Upper lobe of left lung (tissue), 4 donors: ENCODE measurements at regions not wholly inside any gene's neighbourhood (a gene's known extent, or its start where the extent isn't known, plus 50 kb on each side); places are given as distances from the start of the nearest gene placed in this dataset.

Source experiments
- CTCF ChIP-seq, 6 experiments: fragments of 450-650 bp in 4 of 6; fragments of 200-600 bp in 2 of 6; sonication (generic) in 2 of 6; IDR thresholded peaks; one replicate each; pipeline ENCODE4 v1.5.1; 2016 to 2019; ENCODE audit warnings: antibody characterized with exemption in 6 of 6
- EP300 ChIP-seq, 4 donors: sonication (generic); formaldehyde crosslinking; IDR thresholded peaks; one replicate each; pipeline ENCODE4 v1.5.1; 2017; ENCODE audit warnings: antibody characterized with exemption in 4 of 4, control low read depth in 2 of 4
- POLR2A ChIP-seq, 4 donors: fragments of 450-650 bp; IDR thresholded peaks; one replicate each; pipeline ENCODE4 v1.5.1; 2016 to 2017; ENCODE audit warnings: antibody characterized with exemption in 4 of 4, mild to moderate bottlenecking in 2 of 4
- POLR2AphosphoS5 ChIP-seq, 2 donors: sonication (generic); formaldehyde crosslinking; IDR thresholded peaks; one replicate each; pipeline ENCODE4 v1.5.1; 2017; ENCODE audit warnings: antibody characterized with exemption in 2 of 2

DNA sequence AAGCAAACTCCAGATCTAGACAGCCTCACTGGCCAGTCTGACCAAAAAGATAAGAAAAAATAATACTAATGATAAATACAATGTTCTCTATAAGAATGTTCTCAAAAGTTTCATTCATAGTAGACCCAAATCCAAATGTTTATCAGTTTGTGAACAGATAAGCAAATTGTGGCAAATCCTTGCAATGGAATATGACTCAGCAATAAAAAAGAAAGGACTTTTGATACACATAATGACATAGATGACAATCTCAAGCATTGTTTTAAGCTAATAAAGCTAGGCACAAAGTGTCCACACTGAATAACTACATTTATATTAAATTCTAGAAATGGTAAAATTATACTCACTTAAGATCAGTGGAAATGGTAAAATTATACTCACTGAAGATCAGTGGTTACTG is 195.4 kb upstream of the TYRP1 start:
- TF ChIP-seq CTCF (IDR thresholded peaks at IDR 0.05) (no peak), POLR2A (IDR thresholded peaks at IDR 0.05) (no peak), EP300 (IDR thresholded peaks at IDR 0.05) (no peak), POLR2AphosphoS5 (IDR thresholded peaks at IDR 0.05) (no peak)
